IMR-90 (cell line): ENCODE measurements at regions not wholly inside any gene's neighbourhood (a gene's known extent, or its start where the extent isn't known, plus 50 kb on each side); places are given as distances from the start of the nearest gene placed in this dataset.

Experiments used
- ATAC-seq: fragments of 200-7000 bp; cut with Tn5 transposase; 2 replicates; pipeline ENCODE4 v1.9.1; 2020; ENCODE audit warnings: low read depth, mild to moderate bottlenecking, moderate library complexity
- BruUV-seq: library from RNA; stranded (reverse); fragments of 400-500 nt; replicated peaks from 2 replicates; lab custom pipeline; 2021; lab: Mats Ljungman, UMichigan
- CTCF ChIA-PET: fragments of 300-600 bp; formaldehyde crosslinking; extraction: SDS; loops from one replicate; lab custom pipeline; 2021; ENCODE audit warnings: antibody characterized with exemption; lab: Yijun Ruan, JAX
- POLR2A ChIA-PET: fragments of 300-600 bp; sonication (Branson Sonifier 250); formaldehyde crosslinking; loops from one replicate; lab custom pipeline; 2022; ENCODE audit warnings: antibody characterized with exemption; ENCODE audit not compliant: unreplicated experiment; lab: Charles Lee
- DNase-seq: peaks from one replicate; pipeline ENCODE4 v3.0.0; 2013
- H2AFZ ChIP-seq: replicated peaks from 2 replicates; pipeline ENCODE3; 2013; ENCODE audit warnings: low read length, mild to moderate bottlenecking; ENCODE audit not compliant: poor library complexity
- H2AK5ac ChIP-seq: 2 replicates; pipeline ENCODE4 v1.6.1; 2013; ENCODE audit warnings: low read depth, low read length, inconsistent platforms
- H2AK9ac ChIP-seq: replicated peaks from 2 replicates; pipeline ENCODE3; 2013; ENCODE audit warnings: mild to moderate bottlenecking, low read depth, low read length, moderate library complexity; ENCODE audit not compliant: poor library complexity
- H2BK120ac ChIP-seq: 2 replicates; pipeline ENCODE4 v1.6.1; 2013; ENCODE audit warnings: low read depth, low read length, inconsistent platforms
- H2BK15ac ChIP-seq: 3 replicates; pipeline ENCODE4 v1.6.1; 2013; ENCODE audit warnings: low read depth, low read length, inconsistent platforms
- H2BK20ac ChIP-seq: 2 replicates; pipeline ENCODE4 v1.6.1; 2013; ENCODE audit warnings: low read depth, mild to moderate bottlenecking, inconsistent platforms, low read length, moderate library complexity
- H2BK5ac ChIP-seq: 2 replicates; pipeline ENCODE4 v1.6.1; 2013; ENCODE audit warnings: mild to moderate bottlenecking, low read depth, low read length, inconsistent platforms; ENCODE audit not compliant: poor library complexity, severe bottlenecking
- H3K14ac ChIP-seq: replicated peaks from 2 replicates; pipeline ENCODE4 v1.6.1; 2013; ENCODE audit warnings: low read depth, low read length, inconsistent platforms
- H3K18ac ChIP-seq: 2 replicates; pipeline ENCODE4 v1.6.1; 2013; ENCODE audit warnings: low read depth, low read length, control low read depth
- H3K23ac ChIP-seq: 2 replicates; pipeline ENCODE4 v1.6.1; 2013; ENCODE audit warnings: low read depth, low read length, inconsistent platforms
- H3K27ac ChIP-seq: 2 replicates; pipeline ENCODE4 v1.5.1; 2013; ENCODE audit warnings: mild to moderate bottlenecking, control low read depth, low read length; ENCODE audit not compliant: insufficient read depth
- H3K27me3 ChIP-seq: 2 replicates; pipeline ENCODE4 v1.6.1; 2013; ENCODE audit warnings: low read length; ENCODE audit not compliant: control insufficient read depth, insufficient read depth
- H3K36me3 ChIP-seq: 2 replicates; pipeline ENCODE4 v1.6.1; 2013; ENCODE audit warnings: low read length, mixed read lengths; ENCODE audit not compliant: control insufficient read depth, insufficient read depth
- H3K4ac ChIP-seq: 2 replicates; pipeline ENCODE4 v1.6.1; 2013; ENCODE audit warnings: low read depth, low read length, inconsistent platforms
- H3K4me1 ChIP-seq: 2 replicates; pipeline ENCODE4 v1.6.1; 2013; ENCODE audit warnings: low read length, mixed read lengths; ENCODE audit not compliant: control insufficient read depth, insufficient read depth
- H3K4me2 ChIP-seq: 2 replicates; pipeline ENCODE4 v1.6.1; 2013; ENCODE audit warnings: low read depth, mild to moderate bottlenecking, control low read depth, low read length, moderate library complexity
- H3K4me3 ChIP-seq: 2 replicates; pipeline ENCODE4 v1.5.1; 2013; ENCODE audit warnings: low read depth, mild to moderate bottlenecking, control low read depth, low read length, moderate library complexity; ENCODE audit not compliant: insufficient read depth
- H3K56ac ChIP-seq: 2 replicates; pipeline ENCODE4 v1.6.1; 2013; ENCODE audit warnings: low read length, inconsistent platforms; ENCODE audit not compliant: insufficient read depth; ENCODE audit errors: extremely low read depth
- H3K79me1 ChIP-seq, 2 experiments: 2 replicates each; pipeline ENCODE4 v1.6.1; 2013; ENCODE audit warnings: low read length in 2 of 2, inconsistent platforms in 1 of 2, low read depth in 1 of 2
- H3K9ac ChIP-seq: 2 replicates; pipeline ENCODE4 v1.6.1; 2013; ENCODE audit warnings: low read depth, low read length, control low read depth
- H3K9me1 ChIP-seq: 2 replicates; pipeline ENCODE4 v1.6.1; 2013; ENCODE audit warnings: low read length, inconsistent platforms; ENCODE audit not compliant: insufficient read depth
- H3K9me3 ChIP-seq: 2 replicates; pipeline ENCODE4 v1.6.1; 2013; ENCODE audit warnings: low read length; ENCODE audit not compliant: control insufficient read depth, insufficient read depth
- H4K20me1 ChIP-seq: 2 replicates; pipeline ENCODE4 v1.6.1; 2013; ENCODE audit warnings: low read length, inconsistent platforms; ENCODE audit not compliant: insufficient read depth
- H4K5ac ChIP-seq: 2 replicates; pipeline ENCODE4 v1.6.1; 2013; ENCODE audit warnings: mild to moderate bottlenecking, low read depth, low read length, control low read depth
- H4K8ac ChIP-seq, 2 experiments: 2 replicates each; pipeline ENCODE4 v1.6.1; 2013; ENCODE audit warnings: low read depth in 2 of 2, low read length in 2 of 2, control low read depth in 1 of 2, inconsistent platforms in 1 of 2
- H4K91ac ChIP-seq: 2 replicates; pipeline ENCODE4 v1.6.1; 2013; ENCODE audit warnings: low read depth, low read length, inconsistent platforms; ENCODE audit not compliant: insufficient read depth
- BHLHE40 ChIP-seq: fragments of 150-350 bp; IDR thresholded peaks from 2 replicates; pipeline ENCODE4 v1.6.1; 2016; ENCODE audit warnings: mild to moderate bottlenecking, low read depth, low read length
- CEBPB ChIP-seq: IDR thresholded peaks from 2 replicates; pipeline ENCODE4 v1.6.1; 2012; ENCODE audit warnings: low read depth, low read length, improper control_type of control experiment
- CHD1 ChIP-seq: IDR thresholded peaks from 2 replicates; pipeline ENCODE4 v1.6.1; 2012; ENCODE audit warnings: low read depth, low read length, improper control_type of control experiment
- FOS ChIP-seq: fragments of 150-350 bp; IDR thresholded peaks from 2 replicates; pipeline ENCODE4 v1.6.1; 2016; ENCODE audit warnings: low read depth, low read length
- MAFK ChIP-seq: IDR thresholded peaks from 2 replicates; pipeline ENCODE4 v1.6.1; 2012; ENCODE audit warnings: low read depth, low read length, improper control_type of control experiment
- MAZ ChIP-seq: IDR thresholded peaks from 2 replicates; pipeline ENCODE4 v1.6.1; 2012; ENCODE audit warnings: low read depth, mild to moderate bottlenecking, low read length, improper control_type of control experiment, moderate library complexity, borderline replicate concordance
- MXI1 ChIP-seq: IDR thresholded peaks from 2 replicates; pipeline ENCODE4 v1.6.1; 2012; ENCODE audit warnings: low read depth, mild to moderate bottlenecking, low read length, moderate library complexity, borderline replicate concordance
- NFE2L2 ChIP-seq: fragments of 150-350 bp; IDR thresholded peaks from 2 replicates; pipeline ENCODE4 v1.6.1; 2016; ENCODE audit warnings: low read depth, mild to moderate bottlenecking, low read length
- POLR2A ChIP-seq: IDR thresholded peaks from 2 replicates; pipeline ENCODE4 v1.6.1; 2012; ENCODE audit warnings: mild to moderate bottlenecking, low read depth, low read length
- RAD21 ChIP-seq: IDR thresholded peaks from 2 replicates; pipeline ENCODE4 v1.6.1; 2012; ENCODE audit warnings: low read length, improper control_type of control experiment
- RCOR1 ChIP-seq: IDR thresholded peaks from 2 replicates; pipeline ENCODE4 v1.6.1; 2012; ENCODE audit warnings: mild to moderate bottlenecking, low read length, improper control_type of control experiment; ENCODE audit not compliant: insufficient replicate concordance
- SMC3 ChIP-seq: fragments of 150-350 bp; IDR thresholded peaks from 2 replicates; pipeline ENCODE4 v1.6.1; 2016; ENCODE audit warnings: low read depth, mild to moderate bottlenecking, antibody characterized with exemption, low read length, moderate library complexity
- USF2 ChIP-seq: fragments of 150-350 bp; IDR thresholded peaks from 2 replicates; pipeline ENCODE4 v1.6.1; 2017; ENCODE audit warnings: mild to moderate bottlenecking, antibody characterized with exemption, low read length, low read depth
- WGBS, 2 experiments: methylation state at CpG; one replicate each; pipeline versions ENCODE4 v1.1.5 to v1.1.7; 2013; ENCODE audit warnings: missing lambda C conversion rate in 2 of 2; ENCODE audit not compliant: insufficient read length in 1 of 2; ENCODE audit errors: extremely low coverage in 2 of 2; 5-methylcytosine and 5-hydroxymethylcytosine counted together
- dilution Hi-C: fragments of 300-500 bp; cut with HindIII; formaldehyde crosslinking; loops from one replicate; pipeline ENCODE4 v1.14.3; 2018; ENCODE audit warnings: low sequenced_read_pairs; ENCODE audit not compliant: unreplicated experiment
- in situ Hi-C: fragments of 300-500 bp; cut with MboI; formaldehyde crosslinking; loops from 3 replicates; pipeline ENCODE4 v1.14.3; 2019; ENCODE audit warnings: low sequenced_read_pairs, inconsistent platforms, mixed read lengths
- intact Hi-C: fragments of 100-400 bp; cut with micrococcal nuclease; formaldehyde crosslinking; loops from 2 replicates; pipeline ENCODE4 v1.10.0; 2022
- TF ChIP-seq, protein P1 (sequence below): conservative IDR thresholded peaks from 2 replicates; pipeline ENCODE4 v1.5.1; 2012; ENCODE audit warnings: mild to moderate bottlenecking, low read depth, low read length, improper control_type of control experiment
- TF ChIP-seq, protein P2 (sequence below): fragments of 150-350 bp; IDR thresholded peaks from 2 replicates; pipeline ENCODE4 v1.6.1; 2016; ENCODE audit warnings: low read depth, mild to moderate bottlenecking, low read length, moderate library complexity, borderline replicate concordance

- Histone ChIP-seq H3K79me1 (no peaks in the 10 kb centered on the region), H2BK20ac (no peak overlapping the region), H2BK5ac (no peak overlapping the region), H3K18ac (no peak overlapping the region), H4K20me1 (no peaks in the 10 kb centered on the region), H3K4me1 (no peaks in the 10 kb centered on the region), H3K9me3 (no peaks in the 10 kb centered on the region), H2AK5ac (no peak overlapping the region), H3K4me2 (no peak overlapping the region), H3K4ac (no peak overlapping the region), H4K5ac (no peak overlapping the region), H3K4me3 (no peak overlapping the region), H2AK9ac (no peak overlapping the region), H4K8ac (no peak overlapping the region), H4K91ac (no peak overlapping the region), H3K36me3 (no peaks in the 10 kb centered on the region), H3K14ac (no peak overlapping the region), H3K56ac (no peak overlapping the region), H2BK15ac (no peak overlapping the region), H3K9me1 (no peaks in the 10 kb centered on the region), H3K27ac (no peak overlapping the region), H2BK120ac (no peak overlapping the region), H3K23ac (no peak overlapping the region), H2AFZ (no peak overlapping the region), H3K9ac (no peak overlapping the region), H3K27me3 (peaks cover 5% of the 10 kb centered on the region)
- intact Hi-C loops (no loop called here), dilution Hi-C loops (no loop called here), in situ Hi-C loops (loop anchor here (5.0 kb wide), 1 partner anchor 91 kb away; no protein-coding TSS in a partner anchor)
- BruUV-seq, result no TSS peak
- ChIA-PET CTCF (interaction anchor here (2.5 kb wide), 1 partner anchor 226 kb away, joined by 6 read pairs; no protein-coding TSS in a partner anchor), POLR2A (no interaction called here)
- no CpG with 5 or more reads among the region's 6 CpGs for WGBS, 2 experiments
- no peak for ATAC-seq
- no peak for TF ChIP-seq CEBPB
- no peak for TF ChIP-seq BHLHE40
- no peak for TF ChIP-seq FOS
- no peak for TF ChIP-seq MAFK
- TF ChIP-seq USF2, result no peak
- TF ChIP-seq NFE2L2, result no peak
- TF ChIP-seq, protein P1, sequence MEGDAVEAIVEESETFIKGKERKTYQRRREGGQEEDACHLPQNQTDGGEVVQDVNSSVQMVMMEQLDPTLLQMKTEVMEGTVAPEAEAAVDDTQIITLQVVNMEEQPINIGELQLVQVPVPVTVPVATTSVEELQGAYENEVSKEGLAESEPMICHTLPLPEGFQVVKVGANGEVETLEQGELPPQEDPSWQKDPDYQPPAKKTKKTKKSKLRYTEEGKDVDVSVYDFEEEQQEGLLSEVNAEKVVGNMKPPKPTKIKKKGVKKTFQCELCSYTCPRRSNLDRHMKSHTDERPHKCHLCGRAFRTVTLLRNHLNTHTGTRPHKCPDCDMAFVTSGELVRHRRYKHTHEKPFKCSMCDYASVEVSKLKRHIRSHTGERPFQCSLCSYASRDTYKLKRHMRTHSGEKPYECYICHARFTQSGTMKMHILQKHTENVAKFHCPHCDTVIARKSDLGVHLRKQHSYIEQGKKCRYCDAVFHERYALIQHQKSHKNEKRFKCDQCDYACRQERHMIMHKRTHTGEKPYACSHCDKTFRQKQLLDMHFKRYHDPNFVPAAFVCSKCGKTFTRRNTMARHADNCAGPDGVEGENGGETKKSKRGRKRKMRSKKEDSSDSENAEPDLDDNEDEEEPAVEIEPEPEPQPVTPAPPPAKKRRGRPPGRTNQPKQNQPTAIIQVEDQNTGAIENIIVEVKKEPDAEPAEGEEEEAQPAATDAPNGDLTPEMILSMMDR, result no peak
- no peak for TF ChIP-seq MXI1
- no peak for TF ChIP-seq MAZ
- no peak for TF ChIP-seq POLR2A
- TF ChIP-seq RAD21, result no peak
- TF ChIP-seq, protein P2, sequence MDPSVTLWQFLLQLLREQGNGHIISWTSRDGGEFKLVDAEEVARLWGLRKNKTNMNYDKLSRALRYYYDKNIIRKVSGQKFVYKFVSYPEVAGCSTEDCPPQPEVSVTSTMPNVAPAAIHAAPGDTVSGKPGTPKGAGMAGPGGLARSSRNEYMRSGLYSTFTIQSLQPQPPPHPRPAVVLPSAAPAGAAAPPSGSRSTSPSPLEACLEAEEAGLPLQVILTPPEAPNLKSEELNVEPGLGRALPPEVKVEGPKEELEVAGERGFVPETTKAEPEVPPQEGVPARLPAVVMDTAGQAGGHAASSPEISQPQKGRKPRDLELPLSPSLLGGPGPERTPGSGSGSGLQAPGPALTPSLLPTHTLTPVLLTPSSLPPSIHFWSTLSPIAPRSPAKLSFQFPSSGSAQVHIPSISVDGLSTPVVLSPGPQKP, result no peak
- no peak for TF ChIP-seq SMC3
- TF ChIP-seq RCOR1, result no peak
- TF ChIP-seq CHD1, result no peak
- no peak for DNase-seq
These were observed 99.4 kb upstream of the MCHR2 start for GRCh38 chr6:100093405-100093804.
